ENCODE measurements at regions not wholly inside any gene's neighbourhood (a gene's known extent, or its start where the extent isn't known, plus 50 kb on each side); places are given as distances from the start of the nearest gene placed in this dataset.

DNA sequence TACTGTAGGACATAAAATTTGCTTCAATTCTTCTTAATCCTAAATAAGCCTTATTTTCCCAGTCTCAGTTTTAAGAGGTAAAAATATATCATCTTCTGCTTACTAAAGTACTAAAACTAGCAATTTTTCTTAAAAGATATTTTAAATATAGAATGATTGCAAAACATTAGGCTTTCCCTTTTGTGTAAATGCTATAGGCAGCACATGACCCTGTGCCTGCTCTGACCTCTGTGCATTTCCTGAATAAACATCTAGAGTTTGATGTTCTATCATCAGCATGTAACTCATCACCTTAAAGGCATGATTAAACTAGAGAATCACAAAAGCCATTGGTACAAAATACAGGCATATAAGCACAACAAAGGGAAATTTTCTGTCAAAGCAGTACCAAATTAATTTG, 422.7 kb downstream of the TFAP2B start:
- Mint-ChIP-seq H3K27ac (no peak overlapping the region), H3K4me3 (no peak overlapping the region), H3K36me3 (no peaks in the 10 kb centered on the region), H3K9me3 (no peaks in the 10 kb centered on the region), H3K27me3 (no peaks in the 10 kb centered on the region), H3K4me1 (ENCODE audit: unreplicated experiment) (no peaks in the 10 kb centered on the region)
- DNase-seq (ENCODE audit: extremely low spot score, unreplicated experiment) = no peak
- TF ChIP-seq, protein P1, sequence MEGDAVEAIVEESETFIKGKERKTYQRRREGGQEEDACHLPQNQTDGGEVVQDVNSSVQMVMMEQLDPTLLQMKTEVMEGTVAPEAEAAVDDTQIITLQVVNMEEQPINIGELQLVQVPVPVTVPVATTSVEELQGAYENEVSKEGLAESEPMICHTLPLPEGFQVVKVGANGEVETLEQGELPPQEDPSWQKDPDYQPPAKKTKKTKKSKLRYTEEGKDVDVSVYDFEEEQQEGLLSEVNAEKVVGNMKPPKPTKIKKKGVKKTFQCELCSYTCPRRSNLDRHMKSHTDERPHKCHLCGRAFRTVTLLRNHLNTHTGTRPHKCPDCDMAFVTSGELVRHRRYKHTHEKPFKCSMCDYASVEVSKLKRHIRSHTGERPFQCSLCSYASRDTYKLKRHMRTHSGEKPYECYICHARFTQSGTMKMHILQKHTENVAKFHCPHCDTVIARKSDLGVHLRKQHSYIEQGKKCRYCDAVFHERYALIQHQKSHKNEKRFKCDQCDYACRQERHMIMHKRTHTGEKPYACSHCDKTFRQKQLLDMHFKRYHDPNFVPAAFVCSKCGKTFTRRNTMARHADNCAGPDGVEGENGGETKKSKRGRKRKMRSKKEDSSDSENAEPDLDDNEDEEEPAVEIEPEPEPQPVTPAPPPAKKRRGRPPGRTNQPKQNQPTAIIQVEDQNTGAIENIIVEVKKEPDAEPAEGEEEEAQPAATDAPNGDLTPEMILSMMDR (conservative IDR thresholded peaks at IDR 0.05) = no peak

DNA sequence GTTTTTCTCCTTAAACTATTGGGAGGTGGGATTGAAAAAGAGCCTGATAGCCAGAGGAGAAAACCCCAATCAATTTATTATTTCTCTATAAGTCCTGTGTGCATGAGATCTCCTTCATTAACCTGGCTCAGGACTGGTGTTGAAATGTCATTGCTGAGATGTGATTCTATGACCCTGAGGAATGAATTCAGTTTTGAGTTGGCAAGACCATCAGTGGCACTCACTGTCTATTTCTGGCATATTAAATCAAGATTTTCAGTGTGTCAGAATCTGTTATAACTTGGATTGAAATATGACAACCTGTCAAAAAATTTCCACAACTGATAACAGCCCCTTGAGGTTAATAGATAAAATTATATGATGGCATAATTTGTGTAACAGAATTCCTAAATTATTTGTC, 431.1 kb downstream of the TFAP2B start:
- TF ChIP-seq, protein P1 (conservative IDR thresholded peaks at IDR 0.05) = no peak
- H3K4me1 Mint-ChIP-seq (ENCODE audit: unreplicated experiment) = no peaks in the 10 kb centered on the region
- H3K4me3 Mint-ChIP-seq = no peak overlapping the region

DNA sequence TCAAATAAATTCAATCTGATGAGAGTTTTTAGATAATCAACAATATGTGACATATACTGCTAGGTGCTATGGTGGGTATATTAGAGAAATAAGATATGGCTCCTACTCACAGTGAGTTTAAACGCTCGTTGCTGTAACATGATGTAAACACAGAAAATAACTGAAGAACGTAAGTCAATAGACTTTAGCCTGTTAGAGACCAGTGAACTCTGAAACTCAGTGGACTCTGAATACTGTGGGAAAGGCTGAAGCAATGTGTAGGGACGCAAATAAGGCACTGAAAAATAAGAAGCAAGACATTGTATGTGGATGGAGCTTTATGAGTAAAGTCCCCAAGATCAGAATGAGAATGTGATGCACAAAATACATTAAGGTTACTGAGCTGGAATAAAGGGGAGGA, 431.6 kb downstream of the TFAP2B start:
- no peaks in the 10 kb centered on the region for H3K4me1 Mint-ChIP-seq (ENCODE audit: unreplicated experiment)
- no peak overlapping the region for H3K4me3 Mint-ChIP-seq
- TF ChIP-seq, protein P1 (conservative IDR thresholded peaks at IDR 0.05) = no peak
- no peak overlapping the region for H3K27ac Mint-ChIP-seq
- H3K36me3 Mint-ChIP-seq = no peaks in the 10 kb centered on the region
- H3K9me3 Mint-ChIP-seq = peaks cover 3% of the 10 kb centered on the region
- no peak for DNase-seq (ENCODE audit: extremely low spot score, unreplicated experiment)
- H3K27me3 Mint-ChIP-seq = no peaks in the 10 kb centered on the region

More for the DNA sequence above, 431.1 kb downstream of the TFAP2B start:
- Mint-ChIP-seq H3K27me3 (no peaks in the 10 kb centered on the region), H3K36me3 (no peaks in the 10 kb centered on the region), H3K27ac (no peak overlapping the region), H3K9me3 (peaks cover 3% of the 10 kb centered on the region)
- DNase-seq (ENCODE audit: extremely low spot score, unreplicated experiment) = no peak

DNA sequence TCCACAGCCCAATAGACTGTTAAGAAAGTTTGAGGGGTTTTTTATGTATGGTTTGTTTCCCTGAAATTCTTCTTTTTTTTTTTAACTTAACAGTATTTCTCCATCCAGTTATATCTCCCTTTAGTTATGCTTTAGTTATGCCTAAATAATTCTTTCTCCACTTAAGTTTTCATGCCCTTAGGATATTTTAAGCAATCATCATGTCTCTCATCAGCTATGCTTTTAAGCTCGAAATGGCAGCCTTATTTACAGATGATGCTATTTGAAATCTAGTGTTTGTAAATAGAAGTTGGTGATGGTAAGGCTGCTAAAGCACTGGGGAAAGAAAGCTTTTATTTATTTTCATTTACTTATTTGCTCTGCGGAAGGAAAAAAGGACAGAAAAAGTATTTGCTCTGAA, 439.3 kb downstream of the TFAP2B start:
- Mint-ChIP-seq H3K36me3 (no peaks in the 10 kb centered on the region), H3K27ac (no peak overlapping the region), H3K4me1 (ENCODE audit: unreplicated experiment) (no peaks in the 10 kb centered on the region), H3K9me3 (no peaks in the 10 kb centered on the region), H3K27me3 (no peaks in the 10 kb centered on the region), H3K4me3 (no peak overlapping the region)
- TF ChIP-seq, protein P1 (conservative IDR thresholded peaks at IDR 0.05) = no peak
- no peak for DNase-seq (ENCODE audit: extremely low spot score, unreplicated experiment)

DNA sequence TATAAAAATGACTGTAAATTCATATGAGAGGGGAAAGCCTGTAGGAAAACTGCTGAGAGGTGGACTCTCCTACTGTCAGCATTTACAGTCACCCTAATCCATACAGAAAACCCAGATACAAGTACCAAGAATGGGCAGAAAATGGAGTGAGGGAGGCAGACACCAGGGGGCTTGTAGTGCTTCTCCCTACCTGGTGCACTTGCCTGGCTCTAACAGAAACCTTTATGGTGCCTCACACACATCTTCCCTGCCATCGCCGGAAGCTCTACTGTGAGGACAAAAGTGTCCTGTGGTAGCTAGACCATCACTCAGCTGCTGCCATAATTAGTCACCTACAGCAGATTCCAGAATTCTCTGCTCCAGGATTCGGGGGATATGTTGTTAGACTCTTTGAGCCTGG, 441.3 kb downstream of the TFAP2B start:
- Mint-ChIP-seq H3K4me3 (no peak overlapping the region), H3K27ac (no peak overlapping the region), H3K36me3 (no peaks in the 10 kb centered on the region), H3K27me3 (no peaks in the 10 kb centered on the region), H3K4me1 (ENCODE audit: unreplicated experiment) (no peaks in the 10 kb centered on the region), H3K9me3 (no peaks in the 10 kb centered on the region)
- no peak for DNase-seq (ENCODE audit: extremely low spot score, unreplicated experiment)
- TF ChIP-seq, protein P1 (conservative IDR thresholded peaks at IDR 0.05) = no peak

DNA sequence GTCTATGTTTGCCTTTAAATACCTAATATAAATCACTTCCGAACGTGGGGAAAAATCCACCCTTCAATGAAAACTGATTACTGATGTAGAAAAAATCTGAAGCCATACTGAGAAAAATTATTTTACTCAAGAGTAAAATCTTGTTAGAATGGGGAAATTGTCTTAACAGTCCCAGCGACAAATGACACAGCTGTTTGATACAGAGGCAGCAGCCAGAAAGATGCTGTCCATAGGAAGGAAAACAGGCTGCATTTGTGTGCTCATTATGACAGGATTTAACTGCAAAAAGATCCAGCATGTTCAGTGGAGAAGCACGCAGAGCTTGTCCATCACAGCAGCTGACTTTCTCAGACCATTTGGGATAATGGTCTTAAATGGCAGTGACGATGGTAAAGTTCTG, 443.0 kb downstream of the TFAP2B start:
- TF ChIP-seq, protein P1 (conservative IDR thresholded peaks at IDR 0.05) = no peak
- no peak overlapping the region for H3K27ac Mint-ChIP-seq
- H3K36me3 Mint-ChIP-seq = no peaks in the 10 kb centered on the region
- peaks cover 8% of the 10 kb centered on the region for H3K4me1 Mint-ChIP-seq (ENCODE audit: unreplicated experiment)
- no peaks in the 10 kb centered on the region for H3K27me3 Mint-ChIP-seq
- no peak for DNase-seq (ENCODE audit: extremely low spot score, unreplicated experiment)
- no peak overlapping the region for H3K4me3 Mint-ChIP-seq
- H3K9me3 Mint-ChIP-seq = no peaks in the 10 kb centered on the region
